Liver (tissue), 3 donors: ENCODE measurements at regions not wholly inside any gene's neighbourhood (a gene's known extent, or its start where the extent isn't known, plus 50 kb on each side); places are given as distances from the start of the nearest gene placed in this dataset.

Experiments
- CTCF ChIP-seq: fragments of 150-350 bp; IDR thresholded peaks from 2 replicates; pipeline ENCODE4 v1.5.1; 2017; ENCODE audit warnings: improper control_type of control experiment, low read depth, low read length; ENCODE audit not compliant: missing input control
- GABPA ChIP-seq, 2 donors: IDR thresholded peaks in 1 of 2; conservative IDR thresholded peaks in 1 of 2; 2 replicates each; pipeline ENCODE4 v1.6.1; 2016; ENCODE audit warnings: antibody characterized with exemption in 2 of 2, mild to moderate bottlenecking in 1 of 2, moderate library complexity in 1 of 2
- SP1 ChIP-seq: IDR thresholded peaks from 2 replicates; pipeline ENCODE4 v1.6.1; 2018; ENCODE audit warnings: antibody characterized with exemption, mild to moderate bottlenecking
- TF ChIP-seq, protein P1 (sequence below): IDR thresholded peaks from 2 replicates; pipeline ENCODE4 v1.6.1; 2016; ENCODE audit warnings: antibody characterized with exemption, mild to moderate bottlenecking
- TF ChIP-seq, protein P2 (sequence below): IDR thresholded peaks from 2 replicates; pipeline ENCODE4 v1.6.1; 2016; ENCODE audit warnings: antibody characterized with exemption
- TF ChIP-seq, protein P3 (sequence below): IDR thresholded peaks from 2 replicates; pipeline ENCODE4 v1.6.1; 2016; ENCODE audit warnings: antibody characterized with exemption
- donor health status: healthy.
- donor health status: healthy.

DNA sequence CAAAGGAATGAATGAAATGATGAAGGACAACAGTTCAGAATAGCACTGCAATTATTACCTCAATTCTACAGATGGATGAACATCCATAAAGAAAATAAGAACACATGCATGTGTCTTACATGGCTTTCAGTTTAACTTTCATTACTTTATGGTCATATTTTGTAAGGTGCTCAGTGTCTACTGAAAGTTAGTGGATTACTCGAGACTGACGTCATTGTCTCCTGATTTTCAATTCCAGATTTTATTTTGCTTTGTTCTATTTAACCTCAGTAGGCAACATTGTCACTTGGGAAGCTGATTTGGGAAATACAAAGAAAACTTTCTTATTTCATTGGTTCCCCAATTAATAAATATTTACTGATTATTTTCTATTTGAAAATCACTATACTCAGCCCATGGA lies 363.7 kb downstream of the CHSY3 start:
- TF ChIP-seq, protein P1, sequence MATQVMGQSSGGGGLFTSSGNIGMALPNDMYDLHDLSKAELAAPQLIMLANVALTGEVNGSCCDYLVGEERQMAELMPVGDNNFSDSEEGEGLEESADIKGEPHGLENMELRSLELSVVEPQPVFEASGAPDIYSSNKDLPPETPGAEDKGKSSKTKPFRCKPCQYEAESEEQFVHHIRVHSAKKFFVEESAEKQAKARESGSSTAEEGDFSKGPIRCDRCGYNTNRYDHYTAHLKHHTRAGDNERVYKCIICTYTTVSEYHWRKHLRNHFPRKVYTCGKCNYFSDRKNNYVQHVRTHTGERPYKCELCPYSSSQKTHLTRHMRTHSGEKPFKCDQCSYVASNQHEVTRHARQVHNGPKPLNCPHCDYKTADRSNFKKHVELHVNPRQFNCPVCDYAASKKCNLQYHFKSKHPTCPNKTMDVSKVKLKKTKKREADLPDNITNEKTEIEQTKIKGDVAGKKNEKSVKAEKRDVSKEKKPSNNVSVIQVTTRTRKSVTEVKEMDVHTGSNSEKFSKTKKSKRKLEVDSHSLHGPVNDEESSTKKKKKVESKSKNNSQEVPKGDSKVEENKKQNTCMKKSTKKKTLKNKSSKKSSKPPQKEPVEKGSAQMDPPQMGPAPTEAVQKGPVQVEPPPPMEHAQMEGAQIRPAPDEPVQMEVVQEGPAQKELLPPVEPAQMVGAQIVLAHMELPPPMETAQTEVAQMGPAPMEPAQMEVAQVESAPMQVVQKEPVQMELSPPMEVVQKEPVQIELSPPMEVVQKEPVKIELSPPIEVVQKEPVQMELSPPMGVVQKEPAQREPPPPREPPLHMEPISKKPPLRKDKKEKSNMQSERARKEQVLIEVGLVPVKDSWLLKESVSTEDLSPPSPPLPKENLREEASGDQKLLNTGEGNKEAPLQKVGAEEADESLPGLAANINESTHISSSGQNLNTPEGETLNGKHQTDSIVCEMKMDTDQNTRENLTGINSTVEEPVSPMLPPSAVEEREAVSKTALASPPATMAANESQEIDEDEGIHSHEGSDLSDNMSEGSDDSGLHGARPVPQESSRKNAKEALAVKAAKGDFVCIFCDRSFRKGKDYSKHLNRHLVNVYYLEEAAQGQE, result no peak
- TF ChIP-seq SP1 (no peak), CTCF (no peak), GABPA (IDR thresholded peaks at IDR 0.05 in 1 of 2, conservative IDR thresholded peaks at IDR 0.05 in 1 of 2) (no peak)
- TF ChIP-seq, protein P2, sequence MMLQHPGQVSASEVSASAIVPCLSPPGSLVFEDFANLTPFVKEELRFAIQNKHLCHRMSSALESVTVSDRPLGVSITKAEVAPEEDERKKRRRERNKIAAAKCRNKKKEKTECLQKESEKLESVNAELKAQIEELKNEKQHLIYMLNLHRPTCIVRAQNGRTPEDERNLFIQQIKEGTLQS, result no peak
- TF ChIP-seq, protein P3, sequence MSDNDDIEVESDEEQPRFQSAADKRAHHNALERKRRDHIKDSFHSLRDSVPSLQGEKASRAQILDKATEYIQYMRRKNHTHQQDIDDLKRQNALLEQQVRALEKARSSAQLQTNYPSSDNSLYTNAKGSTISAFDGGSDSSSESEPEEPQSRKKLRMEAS, result no peak
